Spleen (tissue), 7 donors: ENCODE measurements at regions not wholly inside any gene's neighbourhood (a gene's known extent, or its start where the extent isn't known, plus 50 kb on each side); places are given as distances from the start of the nearest gene placed in this dataset.

Source experiments
- POLR2A ChIP-seq, 3 donors: fragments of 450-650 bp; IDR thresholded peaks; one replicate each; pipeline ENCODE4 v1.5.1; 2017; ENCODE audit warnings: antibody characterized with exemption in 3 of 3, mild to moderate bottlenecking in 1 of 3
- TF ChIP-seq, protein P1 (sequence below), 11 experiments: fragments of 200-600 bp in 7 of 11; fragments of 450-650 bp in 4 of 11; sonication (generic) in 4 of 11; IDR thresholded peaks in 8 of 11; conservative IDR thresholded peaks in 3 of 11; 1 replicate in 7 of 11; 2 replicates in 4 of 11; pipeline versions ENCODE4 v1.4.0 to v1.8.0; 2016 to 2021; ENCODE audit warnings: antibody characterized with exemption in 11 of 11, inconsistent platforms in 4 of 11, mild to moderate bottlenecking in 1 of 11
- donor health status: DM: no; HTN: no; CAD: no; lungs with moderate emphysema.
- donor health status: DM: no; HTN: no; CAD: no.
- donor health status: DM: no; HTN: no; CAD: no.

DNA sequence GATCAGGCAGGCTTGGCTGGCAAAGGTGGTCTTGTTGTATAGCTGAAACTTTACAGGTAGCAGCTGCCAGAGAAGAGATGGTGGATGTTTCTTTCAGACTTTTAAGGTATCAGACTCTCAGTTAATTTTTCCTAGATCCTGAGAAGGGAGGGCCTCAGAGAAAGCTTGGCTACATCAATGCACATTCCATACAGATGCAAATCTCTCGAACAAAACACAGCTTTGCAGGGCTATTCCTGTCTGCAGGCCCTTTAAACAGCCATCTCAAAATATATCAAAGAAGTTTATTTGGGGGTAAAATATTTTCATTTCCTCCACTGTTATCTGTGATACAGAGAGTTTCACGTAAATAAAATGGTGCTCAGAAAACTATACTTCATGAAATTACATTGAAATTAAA, 1584.4 kb downstream of the EFNA5 start:
- TF ChIP-seq, protein P1, sequence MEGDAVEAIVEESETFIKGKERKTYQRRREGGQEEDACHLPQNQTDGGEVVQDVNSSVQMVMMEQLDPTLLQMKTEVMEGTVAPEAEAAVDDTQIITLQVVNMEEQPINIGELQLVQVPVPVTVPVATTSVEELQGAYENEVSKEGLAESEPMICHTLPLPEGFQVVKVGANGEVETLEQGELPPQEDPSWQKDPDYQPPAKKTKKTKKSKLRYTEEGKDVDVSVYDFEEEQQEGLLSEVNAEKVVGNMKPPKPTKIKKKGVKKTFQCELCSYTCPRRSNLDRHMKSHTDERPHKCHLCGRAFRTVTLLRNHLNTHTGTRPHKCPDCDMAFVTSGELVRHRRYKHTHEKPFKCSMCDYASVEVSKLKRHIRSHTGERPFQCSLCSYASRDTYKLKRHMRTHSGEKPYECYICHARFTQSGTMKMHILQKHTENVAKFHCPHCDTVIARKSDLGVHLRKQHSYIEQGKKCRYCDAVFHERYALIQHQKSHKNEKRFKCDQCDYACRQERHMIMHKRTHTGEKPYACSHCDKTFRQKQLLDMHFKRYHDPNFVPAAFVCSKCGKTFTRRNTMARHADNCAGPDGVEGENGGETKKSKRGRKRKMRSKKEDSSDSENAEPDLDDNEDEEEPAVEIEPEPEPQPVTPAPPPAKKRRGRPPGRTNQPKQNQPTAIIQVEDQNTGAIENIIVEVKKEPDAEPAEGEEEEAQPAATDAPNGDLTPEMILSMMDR (IDR thresholded peaks at IDR 0.05 in 8 of 11, conservative IDR thresholded peaks at IDR 0.05 in 3 of 11): no peak
- no peak for TF ChIP-seq POLR2A (IDR thresholded peaks at IDR 0.05)
